GM13977 (cell line): ENCODE measurements at regions not wholly inside any gene's neighbourhood (a gene's known extent, or its start where the extent isn't known, plus 50 kb on each side); places are given as distances from the start of the nearest gene placed in this dataset.

Experiments used
- DNase-seq: peaks from one replicate; pipeline ENCODE4 v3.0.0; 2012; ENCODE audit warnings: low spot score
- CTCF ChIP-seq: IDR thresholded peaks from 2 replicates; pipeline ENCODE4 v1.5.1; 2012; ENCODE audit warnings: mild to moderate bottlenecking, control low read depth; ENCODE audit not compliant: insufficient read depth; ENCODE audit errors: extremely low read depth, missing control alignments
- in situ Hi-C: fragments of 300-500 bp; cut with MboI; formaldehyde crosslinking; loops from one replicate; pipeline ENCODE4 v1.12.0; 2022; ENCODE audit warnings: low sequenced_read_pairs, low pct_unique_long_range_greater_than_20kb, mixed read lengths, inconsistent platforms; ENCODE audit not compliant: unreplicated experiment

- TF ChIP-seq CTCF = no peak
Observed at GRCh38 chr14:97381309-97381708, 584.1 kb downstream of the VRK1 start.

GRCh38 chr14:97382616-97383226, 585.5 kb downstream of the VRK1 start:
- in situ Hi-C loops = no loop called here
- TF ChIP-seq CTCF = no peak
- no peak for DNase-seq

More at GRCh38 chr14:97381309-97381708, 584.1 kb downstream of the VRK1 start:
- in situ Hi-C loops = no loop called here
- no peak for DNase-seq

GRCh38 chr14:97385727-97386126, 588.5 kb downstream of the VRK1 start:
- no peak for DNase-seq
- TF ChIP-seq CTCF = no peak
- in situ Hi-C loops = no loop called here

- DNase-seq = no peak
- TF ChIP-seq CTCF = no peak
- in situ Hi-C loops = no loop called here
Observed at GRCh38 chr14:97387252-97387874, 590.2 kb downstream of the VRK1 start.

- in situ Hi-C loops = no loop called here
- no peak for TF ChIP-seq CTCF
- no peak for DNase-seq
Observed at GRCh38 chr14:97388408-97388807, 591.2 kb downstream of the VRK1 start.

- no peak for TF ChIP-seq CTCF
- DNase-seq = no peak
- in situ Hi-C loops = no loop called here
Observed at GRCh38 chr14:97390096-97390724, 593.0 kb downstream of the VRK1 start.
